PC-3 (cell line): ENCODE measurements at regions not wholly inside any gene's neighbourhood (a gene's known extent, or its start where the extent isn't known, plus 50 kb on each side); places are given as distances from the start of the nearest gene placed in this dataset.

Source experiments
- EZH2 ChIP-seq: fragments of 300-600 bp; sonication (generic); IDR thresholded peaks from one replicate; pipeline ENCODE4 v1.6.1; 2017; ENCODE audit warnings: antibody characterized with exemption, mild to moderate bottlenecking, low read length; ENCODE audit not compliant: unreplicated experiment
- EZH2phosphoT487 ChIP-seq: fragments of 300-600 bp; sonication (generic); IDR thresholded peaks from 2 replicates; pipeline ENCODE4 v1.6.1; 2018; ENCODE audit warnings: mild to moderate bottlenecking, antibody characterized with exemption, low read length, borderline replicate concordance
- TF ChIP-seq, protein P1 (sequence below): fragments of 300-600 bp; sonication (generic); conservative IDR thresholded peaks from 2 replicates; pipeline ENCODE4 v1.5.1; 2017; ENCODE audit warnings: antibody characterized with exemption, low read depth, mild to moderate bottlenecking, low read length

DNA sequence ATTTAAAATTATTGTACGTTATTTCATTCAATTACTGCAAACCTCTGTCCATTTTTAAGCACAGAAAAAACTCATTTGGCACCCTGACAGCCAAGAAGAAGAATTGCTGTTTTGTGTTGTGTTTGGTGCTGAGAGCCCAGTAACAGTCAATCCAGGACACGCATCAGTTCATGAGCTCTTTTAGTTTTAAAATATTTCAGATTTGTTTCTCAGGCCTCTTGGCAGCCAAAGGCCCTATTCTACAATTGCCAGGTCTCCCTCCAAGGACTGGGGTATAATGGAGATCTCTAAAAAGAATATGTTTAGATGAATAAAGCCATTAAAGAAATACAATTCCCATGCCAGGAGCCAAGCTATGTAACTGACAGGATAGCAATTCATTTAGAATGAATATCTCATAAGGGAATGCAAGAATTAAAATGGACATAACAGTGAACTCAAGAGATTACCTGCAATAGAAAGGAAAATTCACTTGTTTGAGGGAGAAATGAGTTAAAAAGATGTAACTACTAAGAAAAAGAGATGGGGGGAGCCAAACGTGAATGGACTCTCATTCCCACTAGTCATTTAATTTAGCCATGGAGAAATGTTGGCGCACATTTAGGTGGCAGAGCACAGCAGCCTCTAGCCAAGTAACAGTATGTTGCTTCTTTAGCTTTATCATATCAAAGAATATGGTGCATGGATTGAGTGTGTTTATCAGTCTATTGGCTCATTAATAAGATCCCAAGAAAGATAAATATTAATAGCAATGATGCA lies 140.6 kb upstream of the PELI2 start:
- TF ChIP-seq, protein P1, sequence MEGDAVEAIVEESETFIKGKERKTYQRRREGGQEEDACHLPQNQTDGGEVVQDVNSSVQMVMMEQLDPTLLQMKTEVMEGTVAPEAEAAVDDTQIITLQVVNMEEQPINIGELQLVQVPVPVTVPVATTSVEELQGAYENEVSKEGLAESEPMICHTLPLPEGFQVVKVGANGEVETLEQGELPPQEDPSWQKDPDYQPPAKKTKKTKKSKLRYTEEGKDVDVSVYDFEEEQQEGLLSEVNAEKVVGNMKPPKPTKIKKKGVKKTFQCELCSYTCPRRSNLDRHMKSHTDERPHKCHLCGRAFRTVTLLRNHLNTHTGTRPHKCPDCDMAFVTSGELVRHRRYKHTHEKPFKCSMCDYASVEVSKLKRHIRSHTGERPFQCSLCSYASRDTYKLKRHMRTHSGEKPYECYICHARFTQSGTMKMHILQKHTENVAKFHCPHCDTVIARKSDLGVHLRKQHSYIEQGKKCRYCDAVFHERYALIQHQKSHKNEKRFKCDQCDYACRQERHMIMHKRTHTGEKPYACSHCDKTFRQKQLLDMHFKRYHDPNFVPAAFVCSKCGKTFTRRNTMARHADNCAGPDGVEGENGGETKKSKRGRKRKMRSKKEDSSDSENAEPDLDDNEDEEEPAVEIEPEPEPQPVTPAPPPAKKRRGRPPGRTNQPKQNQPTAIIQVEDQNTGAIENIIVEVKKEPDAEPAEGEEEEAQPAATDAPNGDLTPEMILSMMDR, result no peak
- no peak for TF ChIP-seq EZH2phosphoT487
- TF ChIP-seq EZH2, result no peak
